ENCODE measurements at regions not wholly inside any gene's neighbourhood (a gene's known extent, or its start where the extent isn't known, plus 50 kb on each side); places are given as distances from the start of the nearest gene placed in this dataset.

GRCh38 chr20:50394569-50394968 is 115.6 kb upstream of the PTPN1 start:
- TF ChIP-seq CTCF (conservative IDR thresholded peaks at IDR 0.05; ENCODE audit: low read length) (no peak), EZH2phosphoT487 (IDR thresholded peaks at IDR 0.05; ENCODE audit: borderline replicate concordance) (no peak)

Data from Loucy (cell line).